GM19438 (cell line): ENCODE measurements at regions not wholly inside any gene's neighbourhood (a gene's known extent, or its start where the extent isn't known, plus 50 kb on each side); places are given as distances from the start of the nearest gene placed in this dataset.
"Not testable (repeated sequence)": the region's sequence is repeated elsewhere in the genome, so short reads cannot be mapped to it uniquely, and the experiment has no call there.

Experiments used
- ATAC-seq: cut with Tn5 transposase; IDR thresholded peaks from one replicate; pipeline ENCODE4 v1.9.1; 2021; ENCODE audit warnings: low read depth; ENCODE audit not compliant: unreplicated experiment

DNA sequence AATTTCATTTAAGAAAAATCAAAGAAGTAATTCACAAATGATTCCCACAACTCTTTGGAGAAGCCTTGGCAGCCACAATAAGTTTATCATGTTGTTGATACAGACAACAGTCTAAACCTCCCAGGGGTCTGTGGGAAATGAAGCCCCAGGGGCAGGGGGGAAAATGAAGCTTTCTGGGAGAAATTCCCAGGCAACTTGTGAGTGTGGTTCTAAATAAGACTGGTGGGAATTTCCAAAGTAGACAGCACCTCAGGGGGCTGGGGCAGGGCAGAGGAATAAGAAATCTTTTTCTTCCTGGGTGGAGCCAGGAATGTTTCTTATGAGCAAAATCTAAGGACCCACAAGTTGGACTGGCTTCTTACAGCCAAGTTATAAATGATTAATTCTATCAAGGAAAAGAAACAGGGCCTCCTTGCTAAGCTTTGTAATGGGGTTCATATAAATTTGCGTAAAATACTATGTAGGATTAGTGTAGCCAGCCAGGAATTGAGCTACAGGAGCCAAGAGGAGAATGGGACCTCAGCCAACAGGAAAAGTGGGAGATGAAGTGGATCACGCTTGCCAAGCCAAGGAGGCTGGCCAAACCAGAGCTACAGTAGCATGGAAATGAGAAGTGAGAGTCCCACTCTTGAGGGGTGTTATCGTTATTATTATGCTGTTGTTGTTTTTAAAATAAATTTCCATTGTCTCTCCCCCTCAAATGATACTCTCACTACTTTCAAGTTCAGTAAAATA lies 182.9 kb upstream of the FAR2 start:
- ATAC-seq: no peak

GRCh38 chr12:28967426-28967825 lies 181.7 kb upstream of the FAR2 start:
- no peak for ATAC-seq

- ATAC-seq: no peak
Observed at GRCh38 chr12:28973491-28973890, 175.6 kb upstream of the FAR2 start.

GRCh38 chr12:28974166-28974565 lies 174.9 kb upstream of the FAR2 start:
- no peak for ATAC-seq

GRCh38 chr12:28974883-28975282 lies 174.2 kb upstream of the FAR2 start:
- no peak for ATAC-seq

DNA sequence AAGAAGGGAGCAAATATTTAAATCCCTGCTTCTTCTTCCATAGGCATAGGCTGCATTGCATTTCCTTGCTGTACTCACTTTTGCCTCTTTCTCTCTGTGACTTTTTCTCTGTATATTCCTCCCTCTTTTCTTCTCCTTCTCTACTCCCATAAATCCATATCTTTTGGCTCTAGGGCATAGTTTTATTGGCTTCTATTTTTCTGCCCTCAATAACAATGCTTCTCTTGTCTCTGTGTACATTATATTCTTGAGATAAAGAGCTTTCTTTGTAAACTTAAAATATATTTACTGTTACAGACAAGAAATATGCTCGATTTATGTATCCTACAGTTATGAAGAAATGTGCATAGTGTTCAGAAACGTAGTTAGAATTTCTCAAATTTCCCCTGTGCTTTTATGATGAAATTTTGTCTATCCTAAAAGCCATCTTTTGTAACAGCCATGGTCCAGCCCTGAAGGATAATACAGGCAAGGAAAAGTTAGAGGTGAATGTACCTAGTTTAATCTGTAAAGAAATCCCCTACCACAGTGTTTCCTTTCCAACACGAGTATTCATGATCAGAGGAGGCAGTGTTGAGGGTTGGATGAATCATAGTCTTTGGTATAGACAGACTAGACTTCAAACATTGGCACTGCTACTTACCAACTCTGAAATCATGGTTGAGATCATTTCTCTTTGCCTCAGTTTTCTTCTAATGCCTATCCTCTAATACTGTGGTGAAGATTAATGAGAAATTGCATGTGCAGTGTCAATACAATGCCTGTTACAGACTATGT lies 173.3 kb upstream of the FAR2 start:
- no peak for ATAC-seq

DNA sequence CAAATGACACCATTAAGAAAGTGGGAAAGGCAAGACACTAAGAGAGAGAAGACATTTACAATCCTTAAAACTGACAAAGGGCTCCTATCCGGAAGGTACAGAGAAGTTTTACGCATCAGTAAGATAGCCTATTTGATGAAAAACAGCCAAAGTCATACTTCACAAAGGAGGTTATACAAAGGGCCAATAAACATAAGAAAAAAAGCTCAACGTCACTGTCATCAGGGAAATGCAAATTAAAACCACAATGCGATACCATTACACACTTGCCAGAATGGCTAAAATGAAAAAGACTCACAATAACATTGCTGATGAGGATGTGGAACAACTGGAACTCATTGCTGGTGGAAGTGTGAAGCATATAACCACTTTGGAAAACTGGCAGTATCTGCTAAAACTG lies 168.6 kb upstream of the FAR2 start:
- no peak for ATAC-seq

GRCh38 chr12:28987538-28988324 lies 161.3 kb upstream of the FAR2 start:
- ATAC-seq: no peak

GRCh38 chr12:28988325-28988704 lies 160.8 kb upstream of the FAR2 start:
- no peak for ATAC-seq

- no peak for ATAC-seq
Observed at GRCh38 chr12:28991626-28992025, 157.5 kb upstream of the FAR2 start.

DNA sequence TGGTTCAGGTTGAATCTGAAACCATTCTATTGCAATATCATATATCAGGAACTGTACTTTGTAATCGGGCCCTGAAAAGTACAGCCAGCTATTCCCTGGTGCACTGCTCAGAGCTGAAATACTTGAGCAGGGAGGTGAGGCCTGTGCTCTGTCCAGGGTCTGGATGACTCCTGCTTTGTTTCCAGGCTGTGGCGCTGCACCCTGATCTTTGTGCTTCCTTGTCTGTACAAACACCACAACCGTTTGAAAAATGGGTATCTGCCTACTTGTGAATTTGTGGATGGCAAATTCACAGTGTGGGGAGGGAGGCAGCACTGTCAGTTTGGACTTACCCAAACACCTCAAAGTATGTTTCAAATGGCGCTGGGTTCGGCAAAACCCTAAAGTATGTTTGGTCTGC lies 155.4 kb upstream of the FAR2 start:
- ATAC-seq: no peak

DNA sequence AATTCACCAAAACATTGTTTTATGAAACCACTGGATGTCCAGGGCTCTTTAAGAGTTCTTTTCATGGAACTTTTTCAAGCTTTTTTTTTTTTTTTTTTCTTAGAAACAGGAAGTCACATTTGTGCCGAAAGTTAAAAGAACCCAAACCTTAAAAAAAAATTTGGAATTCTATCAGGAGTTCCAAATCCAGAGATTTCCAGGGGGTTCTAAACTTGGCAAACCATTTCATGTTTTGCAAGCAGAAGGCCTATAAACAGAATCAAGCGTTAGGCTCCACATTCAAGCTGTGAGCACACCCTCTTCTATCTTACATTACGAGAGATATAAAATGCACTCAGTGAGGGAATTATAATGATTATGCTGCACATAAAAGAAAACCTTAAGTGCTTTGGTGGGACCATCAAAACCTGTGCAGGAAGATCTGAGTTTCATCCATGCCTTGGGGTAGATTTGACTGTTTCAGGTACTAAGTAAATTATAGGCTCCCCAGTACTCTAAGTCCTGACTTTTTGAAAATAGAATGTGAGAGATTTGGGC lies 154.8 kb upstream of the FAR2 start:
- ATAC-seq: no peak

- no peak for ATAC-seq
Observed at GRCh38 chr12:28996688-28997087, 152.4 kb upstream of the FAR2 start.

- ATAC-seq: no peak
Observed at GRCh38 chr12:28998662-28999120, 150.4 kb upstream of the FAR2 start.

- ATAC-seq: no peak
Observed at GRCh38 chr12:29004066-29004935, 144.8 kb upstream of the FAR2 start.

- ATAC-seq: no peak
Observed at GRCh38 chr12:29004936-29005304, 144.2 kb upstream of the FAR2 start.

DNA sequence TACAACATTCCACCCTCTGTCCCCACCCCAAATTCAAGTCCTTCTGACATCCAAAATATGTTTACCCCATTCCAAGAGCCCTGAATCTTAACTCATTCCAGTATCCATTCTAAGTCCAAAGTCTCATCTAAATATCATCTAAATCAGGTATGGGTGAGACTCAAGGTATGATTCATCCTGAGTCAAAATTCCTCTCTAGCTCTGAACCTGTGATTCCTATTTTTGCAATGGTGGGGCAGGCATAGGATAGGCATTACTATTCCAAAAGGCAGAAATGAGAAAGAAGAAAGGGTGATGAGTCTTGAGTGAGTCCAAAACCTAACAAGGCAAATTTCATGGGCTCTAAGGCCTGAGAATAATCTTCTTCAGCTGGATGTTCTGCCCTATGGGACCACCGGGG lies 140.3 kb upstream of the FAR2 start:
- no peak for ATAC-seq

DNA sequence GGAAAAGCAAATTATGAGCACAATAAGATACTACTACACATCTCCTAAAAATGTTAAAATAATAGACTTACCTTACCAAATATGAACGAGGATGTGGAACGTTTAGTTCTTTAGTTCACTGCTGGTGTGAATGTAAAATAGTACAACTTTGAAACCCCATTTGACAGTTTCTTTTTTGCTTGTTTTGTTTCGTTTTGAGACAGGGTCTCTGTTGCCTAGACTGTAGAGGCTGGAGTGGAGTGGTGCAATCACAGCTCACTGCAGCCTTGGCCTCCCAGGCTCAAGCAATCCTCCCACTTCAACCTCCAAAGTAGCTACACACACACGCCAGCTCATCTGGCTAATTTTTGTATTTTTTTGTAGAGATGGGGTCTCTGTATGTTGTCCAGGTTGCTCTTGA lies 136.4 kb upstream of the FAR2 start:
- no peak for ATAC-seq

GRCh38 chr12:29017532-29017931 lies 131.5 kb upstream of the FAR2 start:
- not testable (repeated sequence) for ATAC-seq

GRCh38 chr12:29023436-29024076 lies 125.5 kb upstream of the FAR2 start:
- ATAC-seq: no peak
